Calu3 (cell line): ENCODE measurements at regions not wholly inside any gene's neighbourhood (a gene's known extent, or its start where the extent isn't known, plus 50 kb on each side); places are given as distances from the start of the nearest gene placed in this dataset.
"Not testable (repeated sequence)": the region's sequence is repeated elsewhere in the genome, so short reads cannot be mapped to it uniquely, and the experiment has no call there.

Experiments
- BruUV-seq: library from RNA; stranded (reverse); fragments of 400-500 nt; replicated peaks from 2 replicates; lab custom pipeline; 2021; lab: Mats Ljungman, UMichigan
- CTCF ChIA-PET: fragments of 300-600 bp; sonication (Branson Sonifier 250); formaldehyde crosslinking; loops from one replicate; lab custom pipeline; 2022; ENCODE audit warnings: antibody characterized with exemption; lab: Charles Lee
- DNase-seq: peaks from one replicate; pipeline ENCODE4 v3.0.0; 2022
- H3K27ac Mint-ChIP-seq: one replicate; pipeline ENCODE4 v1.8.0; 2022; ENCODE audit warnings: mixed read lengths; ENCODE audit not compliant: unreplicated experiment
- H3K27me3 Mint-ChIP-seq: one replicate; pipeline ENCODE4 v1.8.0; 2022; ENCODE audit warnings: mixed read lengths; ENCODE audit not compliant: unreplicated experiment
- H3K36me3 Mint-ChIP-seq: one replicate; pipeline ENCODE4 v1.8.0; 2022; ENCODE audit warnings: mild to moderate bottlenecking, moderate library complexity, mixed read lengths; ENCODE audit not compliant: insufficient read depth, unreplicated experiment
- H3K4me1 Mint-ChIP-seq: one replicate; pipeline ENCODE4 v1.8.0; 2022; ENCODE audit warnings: mild to moderate bottlenecking, low read depth, mixed read lengths; ENCODE audit not compliant: unreplicated experiment
- H3K4me3 Mint-ChIP-seq: one replicate; pipeline ENCODE4 v1.8.0; 2022; ENCODE audit warnings: mild to moderate bottlenecking, low read depth, moderate library complexity, mixed read lengths; ENCODE audit not compliant: unreplicated experiment
- H3K9me3 Mint-ChIP-seq: one replicate; pipeline ENCODE4 v1.8.0; 2022; ENCODE audit warnings: low read depth, mixed read lengths; ENCODE audit not compliant: unreplicated experiment
- CTCF ChIP-seq: fragments of 200-600 bp; IDR thresholded peaks from one replicate; pipeline ENCODE4 v1.8.0; 2022; ENCODE audit warnings: antibody characterized with exemption; ENCODE audit not compliant: unreplicated experiment
- intact Hi-C: fragments of 100-400 bp; cut with micrococcal nuclease; formaldehyde crosslinking; loops from one replicate; pipeline ENCODE4 v1.10.0; 2022; ENCODE audit not compliant: unreplicated experiment

GRCh38 chr3:157906627-157907026, 199.6 kb downstream of the SHOX2 start:
- H3K4me3 Mint-ChIP-seq: no peak overlapping the region
- BruUV-seq: no TSS peak
- no peaks in the 10 kb centered on the region for H3K4me1 Mint-ChIP-seq
- CTCF ChIA-PET: no interaction called here
- H3K27ac Mint-ChIP-seq: no peak overlapping the region
- no peak for DNase-seq
- H3K27me3 Mint-ChIP-seq: peaks cover 16% of the 10 kb centered on the region
- no peak for TF ChIP-seq CTCF
- intact Hi-C loops: no loop called here
- no peaks in the 10 kb centered on the region for H3K36me3 Mint-ChIP-seq
- H3K9me3 Mint-ChIP-seq: peaks cover 6% of the 10 kb centered on the region

- no peak for DNase-seq
- CTCF ChIA-PET: no interaction called here
Observed at GRCh38 chr3:157905885-157906284, 200.3 kb downstream of the SHOX2 start.

GRCh38 chr3:157902680-157903079, 203.5 kb downstream of the SHOX2 start:
- DNase-seq, H3K27ac Mint-ChIP-seq, intact Hi-C loops, H3K4me3 Mint-ChIP-seq, H3K36me3 Mint-ChIP-seq, CTCF ChIA-PET, H3K4me1 Mint-ChIP-seq, BruUV-seq, H3K9me3 Mint-ChIP-seq: not testable (repeated sequence)
- peaks cover 16% of the 10 kb centered on the region for H3K27me3 Mint-ChIP-seq

More at GRCh38 chr3:157905885-157906284, 200.3 kb downstream of the SHOX2 start:
- H3K27ac Mint-ChIP-seq: no peak overlapping the region
- H3K4me1 Mint-ChIP-seq: no peaks in the 10 kb centered on the region
- H3K36me3 Mint-ChIP-seq: no peaks in the 10 kb centered on the region
- no peak for TF ChIP-seq CTCF
- intact Hi-C loops: no loop called here
- H3K9me3 Mint-ChIP-seq: peaks cover 6% of the 10 kb centered on the region
- H3K27me3 Mint-ChIP-seq: peaks cover 16% of the 10 kb centered on the region
- H3K4me3 Mint-ChIP-seq: no peak overlapping the region
- no TSS peak for BruUV-seq

GRCh38 chr3:157888040-157888439, 218.2 kb downstream of the SHOX2 start:
- no TSS peak for BruUV-seq
- CTCF ChIA-PET: no interaction called here
- Mint-ChIP-seq H3K9me3 (no peaks in the 10 kb centered on the region), H3K36me3 (no peaks in the 10 kb centered on the region), H3K27me3 (peaks cover 9% of the 10 kb centered on the region), H3K4me1 (no peaks in the 10 kb centered on the region), H3K27ac (no peak overlapping the region), H3K4me3 (no peak overlapping the region)
- intact Hi-C loops: no loop called here
- no peak for DNase-seq
- TF ChIP-seq CTCF: no peak

GRCh38 chr3:157876556-157876955, 229.7 kb downstream of the SHOX2 start:
- peaks cover 2% of the 10 kb centered on the region for H3K9me3 Mint-ChIP-seq
- no peak overlapping the region for H3K4me3 Mint-ChIP-seq
- H3K4me1 Mint-ChIP-seq: no peaks in the 10 kb centered on the region
- DNase-seq: no peak
- H3K36me3 Mint-ChIP-seq: no peaks in the 10 kb centered on the region
- intact Hi-C loops: no loop called here
- no TSS peak for BruUV-seq
- TF ChIP-seq CTCF: no peak
- CTCF ChIA-PET: no interaction called here
- H3K27ac Mint-ChIP-seq: no peak overlapping the region
- H3K27me3 Mint-ChIP-seq: peaks cover 17% of the 10 kb centered on the region
